Hindlimb muscle (tissue), 1 donor: ENCODE measurements at regions not wholly inside any gene's neighbourhood (a gene's known extent, or its start where the extent isn't known, plus 50 kb on each side); places are given as distances from the start of the nearest gene placed in this dataset.
A peak's percentile ranks its signal among the peaks of the same experiment; 100 is the strongest.

ENCODE experiments used
- DNase-seq: peaks from one replicate; pipeline ENCODE4 v3.0.0-alpha.2; 2013

DNA sequence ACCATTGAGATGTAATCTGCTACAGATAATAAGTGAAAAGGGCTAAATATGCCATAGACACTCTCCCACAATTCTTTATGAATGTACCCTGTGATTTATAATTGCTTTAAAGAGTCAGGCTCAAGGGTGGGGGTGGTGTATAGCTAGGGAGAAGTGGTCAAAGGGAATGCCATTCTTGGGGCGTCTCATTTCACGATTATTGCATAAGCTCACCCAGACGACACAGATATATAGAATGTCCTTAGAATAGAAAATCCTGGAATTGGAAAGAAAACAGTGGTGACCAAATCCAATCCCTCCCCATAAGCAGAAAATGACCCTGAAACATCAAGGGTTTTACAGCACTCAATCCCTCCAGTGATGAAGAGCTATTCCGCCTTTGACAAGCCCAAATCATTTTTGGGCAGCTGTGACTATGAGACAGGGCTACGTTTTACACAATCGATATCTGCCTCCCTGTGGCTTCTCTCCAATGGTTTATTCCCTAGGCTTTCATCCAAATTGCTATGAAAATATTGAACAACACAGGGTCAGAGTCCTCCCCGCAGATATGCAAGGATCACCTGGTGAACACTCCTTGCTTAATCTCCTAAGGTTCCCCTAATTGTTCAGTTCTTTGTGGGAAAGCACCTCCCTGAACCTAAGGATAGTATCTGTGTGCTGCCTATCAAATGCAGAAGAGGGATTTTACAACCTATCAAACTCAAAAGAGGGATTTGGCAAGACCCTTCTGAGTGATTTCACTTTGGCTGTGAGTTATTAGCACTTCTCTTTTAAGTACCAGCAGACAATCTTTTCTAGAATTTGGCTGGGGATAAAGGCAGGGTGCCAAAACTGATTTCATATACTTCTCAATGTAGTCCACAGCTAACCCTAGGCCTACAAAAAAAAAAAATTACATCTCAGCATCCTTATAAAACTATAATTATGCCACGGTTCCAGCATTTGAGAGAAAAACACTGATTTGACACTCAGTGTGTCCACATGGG, 144.9 kb upstream of the CDH6 start:
- peak; percentile 3 for DNase-seq

DNA sequence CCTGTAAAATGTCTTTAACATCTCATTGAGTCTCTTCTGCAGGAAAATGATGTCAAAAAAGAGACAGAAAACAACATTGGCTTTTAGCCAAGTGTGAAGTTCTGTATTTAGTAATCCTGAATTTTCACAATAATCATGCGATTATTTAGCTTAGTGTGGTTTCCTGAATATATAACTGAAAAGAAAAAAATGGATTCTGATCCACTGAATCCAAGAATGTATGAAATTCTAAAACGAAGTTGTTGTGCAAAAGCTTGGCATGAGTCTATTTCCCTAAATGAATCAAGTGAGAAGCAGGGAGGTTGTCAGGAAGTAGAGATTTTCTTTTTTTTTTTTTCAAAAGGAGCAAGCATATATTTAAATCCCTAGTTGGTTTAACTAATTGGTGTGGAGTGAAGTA, 145.9 kb upstream of the CDH6 start:
- DNase-seq, result no peak

DNA sequence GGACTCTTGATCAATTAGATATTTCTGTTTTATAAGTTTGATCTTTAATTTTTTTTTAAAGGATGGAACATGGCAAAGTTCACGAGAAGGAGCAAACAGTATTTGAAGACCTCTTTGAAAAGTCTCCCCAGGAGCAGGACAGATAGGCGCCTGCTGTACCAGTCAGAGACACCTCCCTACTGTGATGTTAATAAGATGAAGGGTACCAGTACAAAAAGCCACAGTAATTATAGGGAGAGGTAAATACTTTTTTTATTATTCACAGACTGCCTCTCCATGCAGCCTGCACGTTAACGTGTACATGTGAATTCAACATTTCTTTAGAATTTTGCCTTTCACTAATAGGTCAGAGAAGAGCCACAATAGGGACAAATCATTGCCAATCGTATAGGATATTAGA, 146.5 kb upstream of the CDH6 start:
- no peak for DNase-seq

DNA sequence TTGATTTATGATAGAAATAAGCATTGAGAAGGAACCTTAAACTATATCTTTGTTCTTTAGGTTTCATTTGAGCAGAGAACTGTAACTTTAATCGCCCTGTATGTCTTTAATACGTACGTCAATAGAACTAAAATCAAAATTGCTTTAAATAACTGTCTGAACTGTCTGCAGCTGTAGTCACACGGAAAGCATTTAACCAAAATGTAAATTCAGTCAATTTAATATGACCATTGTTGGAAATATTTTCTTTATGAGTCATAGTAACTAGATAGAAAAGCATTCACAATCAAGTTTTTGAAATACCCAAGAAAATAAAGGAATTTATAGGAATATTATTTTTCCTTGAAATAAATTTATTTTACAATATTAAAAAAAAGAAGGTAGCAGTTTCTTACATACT, 157.1 kb upstream of the CDH6 start:
- no peak for DNase-seq

DNA sequence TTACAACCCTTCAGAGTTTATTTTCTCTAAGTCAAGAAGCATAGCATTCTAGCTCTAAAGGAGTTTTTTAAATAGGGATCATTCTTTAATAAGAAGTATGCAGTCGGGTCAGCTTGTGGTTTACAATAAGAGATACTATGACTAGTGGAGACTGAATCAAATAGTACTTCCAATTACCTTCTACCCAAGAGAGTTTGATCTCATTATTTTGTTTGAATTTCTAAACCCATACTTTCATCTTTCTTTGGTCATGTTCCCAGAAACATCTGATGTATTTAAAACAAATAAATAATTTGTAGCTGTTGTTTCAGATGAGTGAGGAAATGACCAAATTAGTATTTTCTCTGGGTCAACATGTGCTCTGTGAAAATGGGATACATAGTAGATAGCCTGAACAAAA, 160.2 kb upstream of the CDH6 start:
- no peak for DNase-seq

DNA sequence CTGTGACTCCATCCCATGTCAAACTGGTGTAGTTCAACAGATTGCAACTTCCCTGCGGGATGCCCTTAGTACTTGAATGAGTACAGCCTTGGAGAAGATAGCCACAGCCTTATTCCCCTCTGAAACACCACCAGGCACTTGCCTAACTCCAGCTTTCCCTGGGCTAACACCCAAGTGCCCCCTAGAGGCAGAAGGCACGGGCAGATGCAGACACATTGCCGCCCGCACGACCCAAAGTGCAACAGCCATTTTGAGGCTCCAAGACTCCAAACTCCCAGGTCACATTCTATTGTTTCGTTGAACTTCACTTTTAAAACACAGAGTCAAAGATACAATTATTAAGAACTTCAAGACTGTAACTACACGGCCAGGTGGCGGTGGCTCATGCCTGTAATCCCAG, 163.6 kb upstream of the CDH6 start:
- no peak for DNase-seq

DNA sequence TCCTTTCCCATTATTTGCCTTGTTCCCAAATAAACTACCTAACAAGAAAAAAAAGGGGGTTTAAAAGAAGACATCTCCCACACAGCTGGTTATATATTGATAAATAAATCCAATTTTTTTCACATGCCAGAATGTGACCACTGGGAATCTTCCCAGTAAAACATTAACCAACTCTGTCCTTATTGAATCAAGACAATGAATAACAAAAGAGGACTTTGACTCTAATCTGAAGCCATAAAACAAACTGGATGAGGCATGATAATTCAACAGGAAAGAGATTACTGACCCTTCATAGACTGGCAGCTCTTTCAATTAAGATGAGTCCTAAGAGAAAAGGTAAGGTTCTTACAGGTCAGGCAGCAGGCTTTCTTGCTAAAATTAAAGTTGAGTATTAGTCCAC, 165.8 kb upstream of the CDH6 start:
- no peak for DNase-seq

DNA sequence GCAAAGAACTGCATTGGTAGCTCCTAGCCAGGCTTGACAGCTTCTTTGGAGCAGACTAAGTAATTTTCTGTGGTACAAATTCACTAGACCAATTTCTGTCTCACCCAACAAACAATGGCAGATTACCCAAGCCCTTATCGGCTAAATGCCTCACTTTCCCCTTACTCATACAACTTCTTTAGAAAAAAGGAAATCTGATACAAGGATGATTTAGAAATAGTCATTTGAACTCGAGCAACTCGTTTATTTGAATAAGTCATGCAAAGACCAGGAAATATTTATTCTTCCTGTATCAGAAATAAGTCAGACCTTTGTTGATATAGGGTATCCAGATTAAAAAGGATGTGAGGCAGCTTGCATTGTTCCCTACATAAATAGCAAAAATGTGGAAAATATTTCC, 170.4 kb upstream of the CDH6 start:
- no peak for DNase-seq

DNA sequence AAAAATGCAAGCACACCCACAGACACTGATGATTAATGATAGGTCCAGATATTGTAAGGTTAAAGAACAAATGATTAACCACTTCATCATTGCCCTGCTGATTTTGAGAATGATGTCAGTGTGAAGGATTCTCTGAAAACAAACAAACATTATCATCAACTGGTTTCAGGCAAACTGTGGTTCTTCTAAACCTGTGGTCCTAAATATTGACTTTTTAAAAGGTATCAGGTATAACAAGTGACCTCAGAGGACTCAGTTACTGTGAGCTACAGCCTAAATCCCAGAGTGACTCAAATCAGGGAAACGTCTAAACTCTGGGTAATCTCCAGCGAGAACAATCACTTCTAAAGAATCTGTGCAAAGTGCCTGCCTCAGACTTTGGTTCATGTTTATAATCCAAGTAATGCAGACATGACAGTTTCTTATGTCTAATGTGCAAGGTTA, 172.3 kb upstream of the CDH6 start:
- DNase-seq, result no peak

DNA sequence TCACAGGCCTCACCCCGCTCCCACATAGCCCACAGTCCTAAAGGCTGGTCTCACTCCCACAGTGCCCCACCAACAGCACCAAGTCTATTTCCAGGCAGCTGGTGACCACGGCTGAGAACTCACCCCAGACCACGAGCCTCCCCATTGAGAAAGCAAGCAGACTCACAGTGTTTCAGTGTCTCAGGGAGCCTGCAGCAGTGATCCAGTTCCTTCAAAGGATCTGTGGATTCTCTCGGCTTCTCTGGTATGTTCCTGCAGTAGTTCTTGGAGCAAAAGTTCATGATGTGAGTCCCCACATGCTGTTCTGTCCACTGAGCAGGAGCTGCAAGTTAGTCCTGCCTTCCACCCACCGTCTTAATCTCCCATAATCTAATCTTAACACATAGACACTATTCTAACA, 185.3 kb upstream of the CDH6 start:
- DNase-seq, result no peak

DNA sequence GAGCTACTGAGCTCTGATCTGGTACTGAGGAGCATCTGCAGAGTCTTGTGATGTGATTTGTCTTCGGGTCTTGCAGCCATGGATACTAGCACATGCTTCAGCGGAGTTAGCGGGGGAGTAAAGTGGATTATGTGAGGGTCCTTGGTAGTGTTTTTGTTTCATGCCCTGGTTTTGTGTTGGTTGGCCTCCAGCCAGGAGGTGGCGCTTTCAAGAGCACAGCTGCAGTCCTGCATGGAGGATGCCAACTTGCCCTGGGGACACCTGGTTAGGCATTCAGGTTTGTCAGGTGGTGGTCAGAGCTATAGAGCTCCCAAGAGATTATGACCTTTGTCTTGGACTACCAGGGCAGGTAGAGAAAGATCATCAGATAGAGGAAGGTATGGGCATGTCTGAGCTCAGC, 185.8 kb upstream of the CDH6 start:
- no peak for DNase-seq

DNA sequence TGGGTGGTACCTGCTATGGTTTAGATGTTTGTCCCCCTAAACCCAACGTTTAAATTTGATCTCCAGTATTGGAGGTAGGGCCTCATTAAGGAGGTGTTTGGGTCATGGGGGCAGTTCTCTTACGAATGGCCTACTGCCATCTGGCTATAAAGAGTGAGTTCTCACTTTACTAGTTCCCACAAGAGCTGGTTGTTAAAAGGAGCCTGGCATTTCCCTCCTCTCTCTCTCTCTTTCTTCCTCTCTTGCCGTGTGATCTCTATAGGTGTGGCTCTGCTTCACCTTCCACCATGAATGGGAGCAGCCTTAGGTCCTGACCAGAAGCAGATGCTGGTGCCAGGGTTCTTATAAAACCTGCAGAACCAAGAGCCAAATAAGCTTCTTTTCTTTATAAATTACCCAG, 193.2 kb upstream of the CDH6 start:
- DNase-seq, result no peak

DNA sequence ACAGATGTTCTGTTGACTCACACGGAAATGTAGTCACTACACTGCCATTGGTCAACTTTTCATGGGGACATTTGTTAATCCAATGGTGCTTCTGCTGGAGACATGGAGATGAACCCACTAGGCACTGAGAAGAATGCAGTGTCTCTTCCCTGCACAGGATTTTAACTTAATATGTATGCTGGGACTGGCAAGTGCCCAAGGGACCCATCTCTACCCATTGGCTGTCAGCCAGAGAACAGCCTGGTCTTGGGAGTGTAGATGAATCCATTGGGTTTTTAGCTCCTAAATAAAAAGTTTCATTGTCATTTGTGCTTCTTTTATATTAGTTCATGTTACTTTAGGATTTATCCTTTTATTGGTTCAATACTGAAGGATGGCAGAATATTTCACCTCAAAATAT, 195.8 kb upstream of the CDH6 start:
- no peak for DNase-seq

DNA sequence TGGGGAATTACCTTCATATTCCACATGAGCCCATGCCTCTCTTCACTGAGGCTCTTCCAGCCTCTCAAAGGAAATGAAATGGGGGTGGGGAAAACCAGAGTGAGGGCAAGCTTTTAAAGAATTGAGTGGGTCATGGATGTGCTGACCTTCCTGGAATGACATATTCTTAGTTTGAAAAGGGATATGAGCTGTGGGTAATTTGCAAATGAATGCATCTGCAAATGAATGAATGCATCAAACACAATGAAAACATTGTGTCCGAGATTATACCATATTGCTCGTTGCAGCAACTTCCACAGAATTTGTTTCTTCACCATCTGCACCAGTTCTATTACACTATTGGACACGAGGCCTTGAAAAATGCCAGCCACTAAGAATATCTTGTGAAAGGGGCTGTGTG, 198.6 kb upstream of the CDH6 start:
- no peak for DNase-seq

DNA sequence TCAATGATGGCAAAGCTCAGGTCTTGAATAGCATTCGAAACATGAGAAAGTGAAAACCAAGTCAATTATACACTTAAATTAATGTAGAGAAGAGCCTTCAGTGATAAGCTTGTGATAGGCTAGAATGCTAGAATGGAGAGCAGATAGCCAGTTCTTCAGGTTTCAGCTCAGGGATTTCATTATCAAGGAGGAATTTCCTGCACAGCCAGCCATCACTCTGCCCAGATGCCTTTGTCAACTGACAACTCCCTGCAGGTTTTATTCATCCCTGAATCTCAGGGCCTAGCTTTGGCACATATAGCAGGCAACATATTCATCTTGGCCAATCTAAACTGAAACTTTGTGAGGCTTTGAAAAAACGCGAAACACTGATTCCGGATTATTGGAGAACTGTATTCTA, 199.3 kb upstream of the CDH6 start:
- DNase-seq, result no peak

DNA sequence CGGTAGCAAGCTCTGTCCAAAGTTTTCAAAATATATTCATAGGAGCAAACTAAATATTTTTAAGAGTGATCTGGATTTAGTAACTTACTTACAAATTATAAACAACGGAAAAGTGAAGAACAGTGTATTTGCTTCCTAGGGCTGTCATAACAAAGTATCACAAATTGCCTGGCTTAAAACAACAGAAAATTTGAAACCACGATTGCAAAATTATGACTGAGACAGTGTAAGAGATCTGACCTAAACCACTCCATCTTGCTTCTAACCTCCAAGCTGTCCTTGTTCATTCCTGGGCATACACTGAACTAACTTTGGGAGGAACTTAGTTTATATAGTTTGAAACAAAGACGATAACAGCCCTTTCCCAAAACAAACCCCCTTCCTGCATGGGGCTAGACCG, 202.0 kb upstream of the CDH6 start:
- no peak for DNase-seq

DNA sequence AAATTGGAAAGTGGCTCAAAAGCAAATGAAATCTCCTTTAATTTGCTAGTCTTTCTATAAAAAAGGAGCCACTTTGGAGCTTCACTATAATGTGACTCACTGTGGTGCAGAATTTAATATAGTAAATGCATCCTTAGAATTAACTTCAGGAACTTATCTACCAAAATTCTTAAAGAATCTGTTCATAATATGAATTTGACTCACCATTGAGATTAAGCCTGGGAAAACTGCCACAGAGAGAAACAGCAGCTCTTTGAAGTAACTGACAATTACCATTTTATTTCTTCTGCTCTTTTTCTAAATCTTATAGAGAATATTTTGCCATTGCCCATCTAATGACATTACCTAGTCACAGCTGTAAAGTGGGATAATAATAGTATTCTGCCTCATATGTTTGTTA, 211.9 kb upstream of the CDH6 start:
- no peak for DNase-seq

DNA sequence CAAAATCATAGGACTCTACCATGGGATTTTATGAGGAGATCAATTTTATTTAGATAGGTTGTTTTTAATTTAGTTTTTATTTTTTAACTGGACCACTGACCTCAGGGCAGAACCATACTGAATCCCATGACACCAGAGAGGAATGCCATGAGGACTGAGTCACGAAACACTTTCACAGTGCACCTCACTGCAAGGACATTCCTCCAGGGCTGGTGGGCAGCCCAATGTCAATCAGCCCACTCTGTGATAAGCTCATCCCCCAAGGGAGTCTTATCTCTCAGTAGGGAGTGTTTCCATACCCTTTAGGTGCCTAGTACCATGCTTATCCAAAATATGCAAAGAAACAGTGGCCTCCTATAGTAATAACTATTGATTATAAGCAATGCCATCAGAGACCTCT, 224.5 kb upstream of the CDH6 start:
- no peak for DNase-seq

DNA sequence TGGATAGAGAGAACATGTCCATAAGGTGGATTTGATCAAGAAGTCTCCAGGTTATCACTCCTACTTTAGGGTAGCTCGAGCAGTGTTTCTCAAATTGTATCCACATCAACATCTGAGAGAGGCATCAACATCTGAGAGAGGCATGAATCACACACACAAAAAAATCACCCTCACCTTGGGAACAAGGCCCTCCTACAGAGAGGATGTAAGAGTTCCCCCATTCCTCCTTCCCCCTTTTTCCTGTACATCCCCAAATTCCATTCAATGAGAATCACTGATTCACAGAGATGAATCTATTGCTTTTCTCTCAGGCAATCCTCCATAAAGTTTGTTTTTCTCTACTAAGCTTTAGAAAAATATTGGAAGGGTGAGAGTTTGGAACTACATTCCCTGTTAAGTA, 233.4 kb upstream of the CDH6 start:
- DNase-seq, result no peak

DNA sequence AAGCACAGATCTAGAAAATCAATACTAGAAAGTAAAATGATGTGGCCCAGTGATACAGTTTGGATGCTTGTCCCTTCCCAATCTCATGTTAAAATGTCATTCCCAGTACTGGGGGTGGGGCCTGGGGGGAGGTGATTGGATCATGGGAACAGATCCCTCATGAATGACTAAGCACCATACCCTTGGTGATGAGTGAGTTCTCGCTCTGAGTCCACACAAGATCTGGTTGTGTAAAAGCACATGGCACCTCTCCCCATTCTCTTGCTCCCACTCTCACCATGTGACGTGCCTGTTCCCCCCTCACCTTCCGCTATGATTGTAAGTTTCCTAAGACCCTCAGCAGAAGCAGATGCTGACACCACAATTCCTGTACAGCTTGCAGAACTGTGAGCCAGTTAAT, 234.2 kb upstream of the CDH6 start:
- no peak for DNase-seq

DNA sequence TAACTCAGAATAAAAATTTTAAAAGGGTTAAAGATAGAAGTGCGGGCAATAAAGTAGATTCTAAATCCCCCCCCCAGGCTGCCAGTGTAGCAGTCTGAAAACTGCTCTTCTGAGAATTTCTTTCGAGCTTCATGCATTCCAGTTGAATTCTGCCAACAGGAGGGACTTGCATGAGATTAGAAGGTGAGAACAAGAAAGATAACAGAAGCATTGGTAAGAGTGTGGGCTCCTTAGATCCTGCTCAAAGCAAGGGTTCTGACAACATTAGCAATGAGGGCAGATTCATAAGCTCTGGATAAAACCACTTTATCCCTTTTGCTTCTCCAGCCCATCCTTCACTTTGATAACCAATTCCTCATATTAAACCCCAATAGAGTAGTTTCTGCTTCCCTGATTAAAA, 235.9 kb upstream of the CDH6 start:
- no peak for DNase-seq

DNA sequence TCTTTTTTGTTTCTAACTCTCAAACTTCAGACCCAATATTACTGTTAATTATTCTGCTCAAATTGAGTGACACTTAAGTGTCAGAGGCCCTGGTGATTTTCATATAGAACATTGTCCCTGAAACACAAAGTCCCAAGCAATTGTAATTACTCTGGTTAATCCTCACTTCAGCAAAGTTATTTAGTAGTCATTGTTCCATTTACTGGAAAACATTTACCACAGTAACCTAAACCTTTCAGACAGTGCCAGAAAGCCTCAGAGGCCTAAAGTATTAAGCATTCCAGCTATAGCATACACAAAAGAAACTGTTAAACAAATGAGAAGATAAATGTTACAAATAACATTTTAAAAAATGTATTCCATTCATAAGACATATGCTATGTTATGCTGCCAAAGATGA, 237.2 kb upstream of the CDH6 start:
- DNase-seq, result no peak

DNA sequence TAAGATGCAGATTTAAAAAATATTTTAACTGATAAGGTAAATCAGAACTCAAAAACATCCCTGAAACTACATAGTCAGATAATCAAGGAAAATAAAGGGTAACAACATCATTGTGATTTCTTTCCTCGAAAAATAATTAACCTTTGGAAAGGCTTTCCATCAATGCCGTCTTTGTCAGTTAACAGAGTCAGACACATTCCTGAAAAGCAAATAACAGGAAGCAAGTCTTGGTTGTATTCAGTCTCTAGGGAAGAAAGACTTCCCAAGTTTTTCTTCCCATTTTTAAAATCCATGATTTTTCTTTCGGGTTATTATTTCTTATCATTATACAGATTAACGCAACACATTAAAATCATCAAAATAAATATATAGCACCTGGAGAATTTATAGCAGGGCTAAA, 256.4 kb upstream of the CDH6 start:
- no peak for DNase-seq

DNA sequence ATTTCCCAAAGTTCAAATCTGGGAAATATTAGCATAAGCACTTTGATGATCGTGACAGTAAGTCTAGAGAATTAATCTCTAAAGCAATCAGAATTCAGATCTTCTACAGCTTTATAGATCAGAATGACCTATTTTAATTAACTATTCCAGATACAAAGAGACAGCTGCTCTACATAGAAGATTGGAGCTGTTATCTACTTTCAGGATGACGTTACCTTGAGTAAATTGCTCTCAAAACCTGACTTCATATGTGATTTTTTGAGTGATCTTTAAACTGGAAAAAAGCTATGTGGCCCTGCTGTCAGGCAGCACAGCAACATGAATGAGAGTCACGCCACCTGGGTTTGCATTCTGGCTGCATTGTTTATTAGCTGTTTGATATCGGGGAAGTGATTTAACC, 259.9 kb upstream of the CDH6 start:
- no peak for DNase-seq
